NCI-H1436 (cell line): ENCODE measurements at regions not wholly inside any gene's neighbourhood (a gene's known extent, or its start where the extent isn't known, plus 50 kb on each side); places are given as distances from the start of the nearest gene placed in this dataset.
A peak's percentile ranks its signal among the peaks of the same experiment; 100 is the strongest.

Experiments
- DNase-seq: peaks from one replicate; lab custom pipeline; 2025; lab: John Stamatoyannopoulos, UW

DNA sequence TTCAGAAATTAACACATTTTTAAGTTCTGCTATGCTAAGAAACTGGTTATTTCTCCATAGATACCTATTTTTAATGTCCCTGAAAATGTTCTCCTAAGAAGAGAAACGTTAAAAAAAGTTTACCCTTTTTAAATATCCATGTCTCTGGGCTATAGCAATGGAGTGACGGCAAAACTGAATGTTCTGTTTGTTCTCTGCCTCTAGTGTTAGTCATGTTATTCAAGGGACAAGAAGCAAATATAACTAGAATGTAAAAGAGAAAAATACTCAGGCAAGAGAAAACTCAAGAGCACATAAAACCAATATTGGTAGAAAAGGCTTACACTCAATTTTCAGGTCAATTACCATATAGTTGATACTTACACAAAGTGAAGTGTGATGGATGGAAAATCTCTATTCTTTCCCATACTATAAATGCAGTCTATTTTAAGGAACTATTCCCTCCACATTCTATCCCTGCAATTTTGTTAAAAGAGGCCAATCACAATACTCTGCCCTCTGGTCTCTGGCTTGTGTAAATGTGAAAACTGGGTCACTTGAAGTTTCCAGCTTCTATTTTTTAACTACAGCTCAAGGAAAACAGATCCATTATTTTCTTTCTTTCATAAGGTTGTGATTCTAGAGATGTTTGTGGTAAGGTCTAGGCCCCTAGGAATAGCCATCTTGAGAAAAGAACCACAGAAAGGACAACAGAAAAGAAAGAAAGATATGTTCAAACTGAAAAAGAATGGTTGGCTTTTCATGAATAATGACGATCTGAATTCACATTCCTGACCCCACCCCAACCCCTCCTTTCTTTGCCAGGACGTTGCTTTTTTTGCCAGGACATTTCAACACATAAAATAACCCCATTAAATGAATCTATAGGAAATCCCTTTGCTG is 200.3 kb upstream of the FAM83B start:
- no peak for DNase-seq

DNA sequence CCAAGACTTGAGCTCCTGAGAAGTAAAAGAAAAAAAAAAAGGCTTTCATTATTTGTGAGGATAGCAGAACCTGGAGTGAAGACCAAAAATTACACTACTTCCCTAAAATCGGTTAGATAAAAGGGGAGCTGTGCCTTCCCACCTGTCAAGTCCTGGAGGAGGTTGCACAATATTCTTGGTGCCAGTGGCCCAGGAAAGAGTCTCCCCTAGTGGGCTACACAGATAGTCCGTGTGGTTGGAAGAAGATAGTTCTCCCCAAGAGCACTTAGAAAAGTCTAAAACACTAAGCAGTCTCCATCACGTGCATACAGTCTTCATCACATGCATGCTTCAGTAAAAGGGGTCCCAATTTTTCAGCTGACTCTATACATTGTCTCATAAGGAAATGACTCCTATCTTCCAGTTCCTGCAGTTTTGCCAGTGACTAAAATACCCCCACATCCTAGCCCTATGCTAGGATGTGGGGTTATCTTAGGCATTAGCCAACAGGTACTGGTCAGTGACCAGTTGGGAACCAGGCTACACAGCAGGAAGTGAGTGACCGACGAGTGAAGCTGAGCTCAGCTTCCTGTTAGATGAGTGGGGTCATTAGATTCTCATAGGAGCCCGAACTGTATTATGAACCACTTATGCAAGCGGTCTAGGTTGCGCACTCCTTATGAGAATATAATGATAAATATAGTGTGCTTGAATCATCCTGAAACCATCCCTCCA is 199.5 kb upstream of the FAM83B start:
- DNase-seq = no peak

DNA sequence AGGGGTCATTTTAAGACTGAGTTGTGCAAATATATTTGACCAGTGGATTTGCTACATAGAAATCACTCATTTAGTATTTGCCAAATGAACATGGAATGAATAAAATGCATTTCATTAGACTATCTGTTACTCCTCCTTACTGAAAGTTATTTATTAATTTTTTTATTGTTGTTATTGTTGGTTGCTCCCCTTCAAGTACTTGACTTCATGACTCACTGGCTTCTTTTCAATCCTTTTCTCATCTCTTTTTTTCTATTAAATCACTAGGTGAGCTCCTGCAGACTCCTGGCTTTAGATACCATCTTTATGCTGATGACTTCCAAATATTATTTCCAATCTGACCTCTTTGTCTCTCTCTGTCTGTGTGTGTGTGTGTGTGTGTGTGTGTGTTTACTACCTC is 192.2 kb upstream of the FAM83B start:
- no peak for DNase-seq

DNA sequence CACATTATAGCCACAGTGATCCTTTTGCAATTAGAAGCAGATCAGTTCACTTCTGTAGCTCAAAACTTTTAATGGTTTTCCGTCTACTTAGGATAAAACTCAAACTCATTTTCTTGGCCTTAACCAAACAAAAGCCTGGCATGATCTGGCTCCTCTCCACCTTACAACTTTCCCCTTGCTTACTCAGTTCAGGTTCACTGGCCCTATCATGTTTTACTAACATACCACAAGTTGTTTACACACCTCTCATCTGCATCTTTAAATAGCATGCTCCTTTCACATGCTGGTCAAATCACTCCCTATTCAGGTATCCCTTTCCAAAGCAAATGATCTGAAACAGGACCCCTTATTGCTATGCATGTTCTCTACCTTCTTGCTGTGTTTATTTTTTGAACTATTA is 191.4 kb upstream of the FAM83B start:
- no peak for DNase-seq

DNA sequence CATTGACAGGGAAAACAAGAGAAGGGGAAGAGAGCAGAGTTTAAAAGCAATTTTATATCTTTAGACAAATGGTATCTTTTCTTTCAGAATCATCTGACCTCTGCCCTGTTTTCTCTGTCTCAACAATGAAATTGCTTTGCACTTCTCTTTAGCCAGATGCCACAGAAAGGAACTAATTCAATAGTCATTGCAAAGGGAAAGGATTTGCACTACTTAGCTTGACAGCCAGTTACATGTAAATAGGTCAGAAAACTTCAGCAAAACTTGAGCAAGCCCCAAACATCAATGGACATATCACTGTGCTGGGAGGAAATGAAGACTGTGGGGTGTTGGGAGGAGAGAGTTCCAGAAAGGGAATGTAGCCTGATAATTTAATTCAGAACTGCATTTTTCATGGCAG is 181.3 kb upstream of the FAM83B start:
- no peak for DNase-seq

DNA sequence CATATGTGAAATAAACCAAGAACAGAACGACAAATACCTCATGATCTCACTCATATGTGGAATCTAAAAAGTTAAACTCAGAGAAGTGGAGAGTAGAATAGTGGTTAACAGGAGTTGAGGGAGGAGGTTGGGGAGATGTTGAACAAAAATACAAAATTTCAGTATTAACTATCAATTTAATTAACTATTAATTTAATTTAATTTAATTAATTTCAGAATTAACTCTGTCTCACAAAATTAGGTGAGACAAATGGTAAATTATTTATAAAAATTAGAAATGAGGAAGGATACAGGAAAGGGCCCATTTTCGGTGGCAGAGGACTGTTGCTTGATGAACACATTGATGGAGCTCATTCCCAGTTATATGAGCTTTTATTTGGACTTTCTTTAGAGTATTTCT is 166.0 kb upstream of the FAM83B start:
- DNase-seq = no peak

DNA sequence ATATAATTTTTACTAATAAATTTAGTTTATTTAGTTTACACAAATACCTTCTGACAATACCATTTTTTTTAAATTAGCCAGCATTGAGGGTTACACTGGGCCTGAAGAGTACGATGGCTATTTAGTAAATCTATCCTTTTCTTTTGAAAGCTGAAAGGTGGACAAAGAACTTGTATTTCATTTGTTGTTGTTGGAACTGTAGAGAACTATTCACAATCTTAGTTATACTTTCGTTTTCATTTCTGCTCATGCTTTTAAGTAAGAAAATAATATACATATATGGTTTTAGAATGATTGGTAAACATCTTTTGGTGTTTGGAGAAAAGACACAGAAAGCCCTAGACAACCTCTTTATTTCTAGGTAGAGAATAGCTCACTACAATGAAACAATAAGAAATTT is 165.3 kb upstream of the FAM83B start:
- DNase-seq = no peak

DNA sequence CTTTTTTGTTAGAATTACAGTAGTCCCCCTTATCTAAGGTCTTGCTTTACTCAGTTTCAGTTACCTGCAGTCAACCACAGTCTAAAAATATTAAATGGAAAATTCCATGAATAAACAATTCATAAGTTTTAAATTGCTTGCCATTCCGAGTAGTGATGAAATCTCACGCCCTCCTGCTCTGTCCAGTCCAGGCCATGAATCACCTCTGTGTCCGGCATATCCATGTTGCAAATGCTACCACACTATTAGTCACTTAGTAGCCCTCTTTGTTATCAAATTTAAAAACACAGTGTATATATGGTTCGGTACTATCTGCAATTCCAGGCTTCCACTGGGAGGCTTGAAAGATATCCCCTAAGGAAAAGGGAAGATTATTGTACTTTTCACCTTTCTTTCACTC is 164.6 kb upstream of the FAM83B start:
- DNase-seq = no peak

DNA sequence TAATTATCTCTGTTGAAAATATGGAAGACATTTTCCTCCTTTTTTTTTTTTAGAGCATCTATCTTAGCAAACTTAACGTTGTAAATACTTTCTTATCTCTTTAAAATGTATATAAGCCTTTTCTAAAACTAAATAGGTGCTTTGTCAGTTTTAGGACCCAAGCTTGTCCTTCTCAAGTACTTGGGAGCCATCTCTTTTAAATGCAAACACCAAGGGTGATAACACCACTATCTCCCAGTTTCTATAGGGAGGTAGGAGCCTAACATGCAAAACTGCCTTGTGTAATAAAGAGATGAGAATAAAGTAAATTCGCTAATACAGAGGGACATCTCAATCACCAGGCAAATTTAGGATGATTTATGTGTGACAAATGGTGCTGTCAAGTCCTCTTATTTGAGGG is 157.0 kb upstream of the FAM83B start:
- no peak for DNase-seq

DNA sequence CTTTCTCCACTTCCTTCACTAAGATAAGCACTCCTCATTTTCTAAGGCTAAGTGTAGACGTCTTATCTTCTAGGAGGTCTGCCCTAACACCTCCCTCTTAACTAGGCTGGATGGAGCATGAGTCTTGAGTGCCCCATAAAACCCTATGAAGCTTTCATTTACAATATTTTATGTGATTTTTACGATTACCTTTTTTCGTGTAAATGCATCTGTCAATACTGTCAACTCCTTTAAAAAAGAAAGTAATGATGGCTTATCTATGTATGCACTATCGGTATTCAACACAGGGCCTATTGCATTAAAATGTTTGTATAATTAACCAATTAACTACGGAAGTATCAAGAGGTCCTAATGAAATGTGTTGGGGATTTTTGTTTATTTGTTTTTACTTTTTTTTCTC is 156.0 kb upstream of the FAM83B start:
- no peak for DNase-seq

DNA sequence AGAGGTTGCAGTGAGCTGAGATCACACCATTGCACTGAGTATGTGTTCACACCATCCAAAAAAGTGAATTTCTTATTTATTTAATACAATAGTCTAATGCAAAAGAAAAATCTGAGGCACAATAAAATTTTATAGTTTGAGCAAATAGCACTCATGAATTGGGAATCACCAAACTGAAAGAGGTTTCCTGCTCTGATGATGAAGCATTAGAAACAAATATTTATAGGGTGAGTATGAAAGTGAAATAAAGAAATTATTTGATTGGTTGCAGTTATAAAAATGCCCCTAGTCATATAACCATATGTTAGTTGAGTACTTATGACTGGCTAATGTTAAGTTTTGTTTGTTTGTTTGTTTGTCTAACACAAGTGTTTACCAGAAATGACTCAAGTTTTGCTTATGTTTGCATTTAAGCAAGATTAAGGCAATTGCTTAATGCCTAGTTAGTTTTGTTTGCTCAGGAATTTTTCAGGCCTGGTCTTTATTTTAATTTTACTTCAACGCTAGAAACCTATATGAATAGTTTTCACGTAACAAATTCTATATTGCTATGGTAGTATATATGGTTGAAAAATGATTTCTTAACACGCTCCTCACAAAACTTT is 151.5 kb upstream of the FAM83B start:
- DNase-seq = no peak

DNA sequence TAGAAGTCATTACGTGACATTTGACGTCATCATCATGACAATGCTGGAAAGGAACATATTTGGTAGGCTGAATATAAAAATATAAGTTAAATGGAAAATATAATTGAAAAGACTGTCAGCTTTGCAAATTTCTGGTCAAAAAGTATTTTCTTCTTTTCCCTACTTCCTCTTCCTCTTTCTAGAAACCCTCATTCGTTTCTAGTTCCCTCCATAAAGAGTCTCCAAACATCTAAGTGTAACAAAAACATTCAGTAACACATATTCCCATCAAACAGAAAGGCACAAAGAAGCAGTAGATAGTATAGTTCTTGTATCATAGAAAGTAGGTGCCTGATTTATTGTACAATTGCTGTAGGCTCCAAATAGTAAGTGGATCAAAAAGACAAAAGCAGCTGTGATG is 150.8 kb upstream of the FAM83B start:
- no peak for DNase-seq

DNA sequence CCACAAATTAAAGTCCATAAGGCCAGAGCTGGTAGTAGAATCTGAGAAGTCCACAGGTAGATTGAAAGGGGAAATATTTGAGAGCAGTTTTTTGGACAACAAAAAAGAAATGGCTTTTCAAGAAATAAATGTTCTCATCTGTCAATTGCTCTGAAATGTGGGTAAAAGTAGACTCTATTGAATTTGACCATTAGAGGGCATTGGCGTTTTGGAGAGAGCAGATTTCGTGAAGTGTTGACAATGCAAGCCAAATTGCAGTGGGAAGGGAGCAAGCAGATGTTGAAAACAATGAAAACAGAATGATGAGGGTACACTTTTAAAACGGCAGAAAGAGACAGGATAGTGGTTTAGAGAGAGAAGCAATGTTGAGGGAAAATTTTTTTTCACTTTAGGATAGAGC is 149.1 kb upstream of the FAM83B start:
- DNase-seq = no peak

DNA sequence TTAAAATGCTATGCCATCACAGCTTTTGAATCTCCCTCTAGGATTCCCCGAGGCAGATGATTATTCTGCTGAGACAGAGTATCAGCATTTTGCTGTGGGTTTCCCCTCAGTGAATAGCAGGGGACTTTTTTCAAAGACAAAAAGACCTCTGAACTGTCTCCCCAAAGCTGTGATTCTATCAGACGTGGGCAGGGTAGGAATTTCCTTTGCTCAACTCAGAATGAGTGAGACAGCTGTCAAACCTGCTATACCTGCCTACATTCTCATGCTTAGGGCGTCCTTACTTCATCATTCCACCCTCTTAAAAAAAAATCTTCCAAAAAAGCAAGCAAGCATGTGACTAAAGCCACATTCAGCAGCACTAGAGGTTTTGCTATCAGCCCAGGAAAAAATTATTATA is 147.6 kb upstream of the FAM83B start:
- no peak for DNase-seq

DNA sequence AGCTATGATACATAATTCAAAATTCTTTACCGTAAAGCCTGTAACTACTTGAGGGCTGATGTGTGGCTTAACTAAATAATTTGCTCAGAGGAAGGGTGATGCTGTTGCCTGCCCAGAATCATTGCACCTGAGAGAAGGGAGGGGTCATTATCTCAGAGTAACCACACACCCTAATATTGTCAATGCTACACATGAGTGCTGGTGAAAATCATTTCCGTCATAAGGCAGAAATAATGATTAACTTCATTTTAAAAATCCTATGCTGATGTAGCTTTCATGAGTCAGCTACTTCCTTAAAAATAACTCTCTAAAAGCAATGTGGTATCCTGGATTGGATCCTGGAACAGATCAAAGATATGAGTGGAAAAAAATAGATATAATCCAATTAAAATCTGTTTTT is 146.4 kb upstream of the FAM83B start:
- no peak for DNase-seq

DNA sequence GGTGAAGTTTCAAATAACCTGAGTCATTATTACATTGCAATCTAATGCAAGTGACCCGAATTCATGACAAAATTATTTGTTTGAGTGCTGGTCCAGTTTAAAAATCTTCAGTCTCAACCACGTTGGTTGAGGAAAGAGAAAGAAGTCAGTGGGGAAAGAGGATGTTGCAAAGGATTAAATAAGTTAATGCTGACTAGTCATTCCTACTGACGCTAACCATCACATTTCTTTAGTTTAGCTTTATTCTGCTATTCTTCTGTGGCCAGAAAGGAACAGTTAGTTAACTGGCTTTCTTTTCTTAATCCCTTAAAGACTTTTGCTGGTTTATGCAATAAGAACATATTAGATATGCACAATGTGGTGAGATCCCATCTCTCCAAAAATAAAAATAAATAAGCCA is 143.8 kb upstream of the FAM83B start:
- DNase-seq = no peak

DNA sequence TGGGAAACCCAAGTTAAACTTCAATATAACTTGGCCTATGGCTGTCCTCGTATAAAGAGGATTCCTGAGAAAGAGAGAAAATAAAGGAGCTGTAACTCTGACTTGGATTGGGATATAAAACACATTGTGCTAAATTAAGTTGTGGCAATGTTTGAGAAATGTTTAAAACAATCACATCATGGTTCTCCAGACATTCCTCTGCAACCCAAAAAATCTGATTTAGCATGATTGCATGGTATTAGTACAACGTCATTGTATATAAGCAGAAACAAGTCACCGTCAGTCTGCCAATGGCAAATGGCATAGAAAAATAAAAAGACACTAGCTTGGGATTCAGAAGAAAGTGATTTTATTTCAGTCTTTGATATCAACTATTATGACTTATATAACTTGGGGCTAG is 140.2 kb upstream of the FAM83B start:
- no peak for DNase-seq

DNA sequence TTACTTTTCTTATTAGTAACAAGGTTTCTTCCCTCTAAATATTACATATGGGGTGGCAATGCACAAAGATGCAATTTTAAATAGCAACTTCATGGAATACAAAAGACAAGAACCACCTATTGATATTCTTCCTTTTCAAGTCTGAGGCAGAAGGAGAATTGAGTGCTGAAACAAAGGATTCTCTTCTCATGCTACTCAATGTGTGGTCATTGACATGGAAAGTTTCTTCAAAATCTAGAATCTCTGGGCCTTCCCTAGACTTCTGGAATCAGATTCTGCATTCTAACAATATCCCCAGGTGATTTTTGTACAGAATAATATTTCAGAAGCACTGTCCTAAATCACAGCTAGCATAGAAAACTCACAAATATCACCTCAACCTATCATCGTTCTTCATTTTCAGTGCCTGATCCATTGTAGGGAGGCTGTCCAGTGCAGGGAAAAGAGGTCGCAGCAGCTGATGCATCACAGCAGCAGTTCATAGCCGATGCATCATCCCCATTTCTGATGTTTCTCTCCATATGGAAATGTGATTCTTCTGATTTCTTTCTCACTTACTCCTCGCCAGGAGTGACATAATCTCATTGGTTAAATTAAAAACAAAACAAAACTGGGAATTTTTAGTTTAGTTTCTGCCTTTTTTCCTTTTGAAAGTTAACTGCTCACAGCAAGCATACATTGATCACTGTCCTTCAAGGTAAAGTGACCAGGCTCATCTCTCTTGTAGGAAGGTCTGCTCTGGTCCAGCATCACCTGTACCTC is 139.5 kb upstream of the FAM83B start:
- no peak for DNase-seq

DNA sequence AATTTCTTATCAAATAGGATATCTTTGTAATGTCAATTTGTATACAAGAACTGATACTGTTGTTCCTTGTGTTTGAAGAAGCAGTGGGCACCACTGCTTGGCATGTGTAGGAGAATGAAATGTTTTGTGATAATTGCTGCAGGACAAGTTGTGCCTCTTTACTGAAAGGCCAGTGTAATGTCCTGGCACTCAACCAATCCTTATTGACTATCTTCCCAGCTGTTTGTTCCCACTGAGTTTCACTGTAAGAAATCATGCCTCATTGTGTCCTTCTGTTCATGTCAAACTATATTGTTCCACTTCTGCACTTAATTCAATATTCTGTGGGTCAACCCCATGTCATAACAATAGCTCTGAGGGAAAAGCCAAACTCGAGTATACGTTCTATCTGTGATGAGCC is 136.1 kb upstream of the FAM83B start:
- no peak for DNase-seq

DNA sequence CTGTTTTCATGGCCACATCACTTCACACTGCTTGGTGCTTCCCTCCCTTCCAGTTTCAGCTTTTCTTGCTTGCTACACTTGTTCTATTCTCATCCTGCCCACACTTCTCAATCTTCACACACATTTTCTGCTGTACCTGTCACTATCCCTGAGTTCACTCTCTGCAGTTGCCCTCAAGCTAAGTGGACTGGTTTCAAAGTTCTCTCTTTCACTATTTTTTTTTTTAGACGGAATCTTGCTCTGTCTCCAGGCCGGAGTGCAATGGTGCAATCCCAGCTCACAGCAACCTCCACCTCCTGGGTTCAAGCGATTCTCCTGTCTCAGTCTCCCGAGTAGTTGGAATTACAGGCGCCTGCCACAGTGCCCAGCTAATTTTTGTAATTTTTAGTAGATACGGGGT is 130.6 kb upstream of the FAM83B start:
- DNase-seq = no peak

DNA sequence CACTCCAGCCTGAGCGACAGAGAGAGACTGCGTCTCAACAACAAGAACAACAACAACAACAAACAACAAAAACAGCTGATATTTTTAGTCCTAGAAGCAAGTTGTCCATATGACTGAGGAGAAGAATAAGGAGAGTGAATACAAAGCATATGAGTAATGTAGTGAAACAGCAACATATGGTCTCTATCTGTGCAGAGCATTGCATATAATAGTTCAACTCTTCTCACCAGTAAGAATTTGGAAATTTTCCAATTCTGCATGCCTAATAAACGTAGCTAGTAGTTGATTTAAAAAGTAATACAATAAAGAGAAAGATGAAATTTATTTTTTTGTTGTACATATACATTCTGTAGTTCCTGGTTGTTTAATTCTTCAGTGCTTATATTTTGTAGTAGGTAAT is 129.7 kb upstream of the FAM83B start:
- DNase-seq = no peak

DNA sequence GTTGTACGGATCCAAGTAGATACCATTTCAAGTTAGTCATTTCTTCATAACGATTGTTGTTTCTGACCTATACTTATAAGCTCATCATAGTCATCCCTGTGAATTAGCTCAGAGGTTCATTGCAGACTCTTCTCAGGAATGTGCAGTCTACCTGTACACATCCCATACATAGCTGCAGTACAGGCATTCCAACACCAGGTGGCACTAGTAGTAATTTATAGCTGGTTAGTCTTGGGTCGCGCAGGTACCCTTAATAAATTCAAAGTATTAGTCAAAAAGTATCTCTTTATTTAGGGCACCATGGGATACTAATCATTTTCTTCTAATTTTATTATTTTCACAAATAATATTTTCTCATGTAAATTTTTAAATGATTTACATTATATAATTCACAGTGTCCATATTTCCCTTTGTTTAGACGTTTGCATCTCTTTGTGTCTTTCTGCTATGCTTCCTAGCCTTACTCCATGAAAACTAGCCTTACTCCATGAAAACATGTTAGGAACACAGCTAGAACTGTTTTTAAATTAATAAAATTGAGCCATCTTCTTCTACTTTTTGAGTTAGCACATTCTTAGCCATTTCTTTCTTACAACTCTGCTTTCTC is 128.6 kb upstream of the FAM83B start:
- DNase-seq = peak; percentile 60
